HG02642 (cell line): ENCODE measurements at regions not wholly inside any gene's neighbourhood (a gene's known extent, or its start where the extent isn't known, plus 50 kb on each side); places are given as distances from the start of the nearest gene placed in this dataset.
"Not testable (repeated sequence)": the region's sequence is repeated elsewhere in the genome, so short reads cannot be mapped to it uniquely, and the experiment has no call there.

ENCODE experiments used
- ATAC-seq: cut with Tn5 transposase; IDR thresholded peaks from one replicate; pipeline ENCODE4 v1.9.1; 2021; ENCODE audit warnings: mild to moderate bottlenecking; ENCODE audit not compliant: unreplicated experiment, poor library complexity

- no peak for ATAC-seq
Measured at GRCh38 chr15:96126859-96127258, 203.6 kb upstream of the NR2F2 start.

- no peak for ATAC-seq
Measured at GRCh38 chr15:96130734-96131133, 199.8 kb upstream of the NR2F2 start.

- no peak for ATAC-seq
Measured at GRCh38 chr15:96132126-96132525, 198.4 kb upstream of the NR2F2 start.

GRCh38 chr15:96135166-96136093 is 195.1 kb upstream of the NR2F2 start:
- no peak for ATAC-seq

- ATAC-seq: no peak
Measured at GRCh38 chr15:96138985-96139384, 191.5 kb upstream of the NR2F2 start.

- no peak for ATAC-seq
Measured at GRCh38 chr15:96142498-96142897, 188.0 kb upstream of the NR2F2 start.

GRCh38 chr15:96144734-96145133 is 185.8 kb upstream of the NR2F2 start:
- no peak for ATAC-seq

GRCh38 chr15:96146726-96147125 is 183.8 kb upstream of the NR2F2 start:
- ATAC-seq: no peak

GRCh38 chr15:96147267-96147666 is 183.2 kb upstream of the NR2F2 start:
- ATAC-seq: no peak

GRCh38 chr15:96150254-96150653 is 180.2 kb upstream of the NR2F2 start:
- ATAC-seq: no peak

GRCh38 chr15:96151749-96152148 is 178.8 kb upstream of the NR2F2 start:
- not testable (repeated sequence) for ATAC-seq

- ATAC-seq: no peak
Measured at GRCh38 chr15:96153929-96154328, 176.6 kb upstream of the NR2F2 start.

GRCh38 chr15:96158938-96159337 is 171.6 kb upstream of the NR2F2 start:
- ATAC-seq: no peak

- no peak for ATAC-seq
Measured at GRCh38 chr15:96160269-96160668, 170.2 kb upstream of the NR2F2 start.

- no peak for ATAC-seq
Measured at GRCh38 chr15:96160800-96161199, 169.7 kb upstream of the NR2F2 start.

GRCh38 chr15:96162322-96162721 is 168.2 kb upstream of the NR2F2 start:
- ATAC-seq: no peak

GRCh38 chr15:96165081-96165480 is 165.4 kb upstream of the NR2F2 start:
- ATAC-seq: no peak

GRCh38 chr15:96165775-96166174 is 164.7 kb upstream of the NR2F2 start:
- no peak for ATAC-seq

GRCh38 chr15:96166223-96167200 is 164.0 kb upstream of the NR2F2 start:
- no peak for ATAC-seq

- not testable (repeated sequence) for ATAC-seq
Measured at GRCh38 chr15:96170616-96170978, 159.9 kb upstream of the NR2F2 start.
